Brain pericyte (primary cell): ENCODE measurements at regions not wholly inside any gene's neighbourhood (a gene's known extent, or its start where the extent isn't known, plus 50 kb on each side); places are given as distances from the start of the nearest gene placed in this dataset.

Source experiments
- DNase-seq: peaks from one replicate; pipeline ENCODE4 v3.0.0-alpha.2; 2012; ENCODE audit warnings: low read depth, low spot score

DNA sequence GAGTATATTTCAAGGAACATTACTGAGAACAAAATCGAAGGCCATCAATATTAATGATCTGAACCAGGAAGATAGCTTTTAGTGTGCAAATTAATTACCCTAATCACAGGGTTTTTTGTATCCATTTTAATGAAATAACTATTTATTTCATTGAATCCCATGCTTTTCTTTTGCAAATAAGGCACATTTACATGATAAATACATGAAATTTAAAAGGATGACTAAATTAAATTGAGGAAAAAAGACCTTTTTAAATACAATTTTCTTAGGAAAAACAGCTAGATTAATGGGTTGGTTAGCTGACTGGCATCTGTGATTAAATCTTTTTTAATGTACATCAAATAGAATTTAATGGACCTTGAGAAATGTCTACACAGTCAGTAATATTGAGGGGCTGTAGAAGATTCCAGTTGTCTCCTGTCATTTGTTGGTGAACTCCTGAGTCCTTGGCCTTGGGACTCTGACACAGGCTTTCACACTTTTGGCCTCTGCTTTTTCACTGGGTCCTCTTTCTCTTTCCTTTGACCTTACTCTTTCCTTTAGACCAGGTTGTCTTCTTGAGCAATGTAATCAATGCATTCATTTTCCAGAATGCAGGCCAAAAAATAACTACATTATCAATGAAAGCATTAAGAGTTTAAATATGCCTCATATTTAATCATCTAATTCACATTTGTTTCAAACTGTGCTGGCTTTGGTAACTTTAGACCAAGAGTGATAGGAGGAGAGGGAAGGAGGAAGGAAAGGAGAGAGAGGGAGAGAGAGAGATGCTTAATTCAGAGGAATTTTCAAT is 511.5 kb downstream of the ZNF608 start:
- no peak for DNase-seq

DNA sequence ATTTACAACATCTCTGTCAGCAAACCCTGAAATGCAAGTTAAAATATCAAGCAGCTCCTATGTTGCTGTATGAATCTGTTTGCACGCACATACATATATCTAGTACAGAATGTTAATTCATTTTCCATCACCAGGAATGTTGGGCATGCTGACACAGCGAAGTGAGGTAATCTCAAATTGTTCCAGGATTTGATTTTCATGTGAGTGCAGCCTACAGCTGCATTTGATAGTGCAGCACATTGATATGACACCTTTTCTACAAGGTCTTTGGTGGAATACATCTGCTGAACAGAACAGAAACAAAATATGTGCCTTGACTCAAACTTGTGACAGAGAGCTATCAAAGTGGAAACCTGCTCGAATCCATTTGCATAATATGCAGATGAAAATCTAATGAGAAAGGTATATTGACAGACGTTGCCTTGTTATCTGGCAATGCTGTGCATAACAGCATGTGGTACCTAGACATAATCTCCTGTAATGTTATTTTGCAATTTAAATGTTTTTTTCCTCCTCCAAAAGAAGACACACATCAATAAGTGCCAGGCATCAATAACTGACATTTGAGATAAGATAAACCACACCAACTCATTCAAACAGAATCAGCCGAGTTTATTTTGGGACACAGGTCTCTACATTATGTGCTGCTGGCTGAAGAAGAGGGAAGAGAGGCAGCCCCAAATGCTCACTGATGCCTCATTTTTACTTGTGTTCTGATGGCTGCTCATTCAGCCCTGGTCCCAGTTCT is 512.2 kb downstream of the ZNF608 start:
- DNase-seq, result no peak

DNA sequence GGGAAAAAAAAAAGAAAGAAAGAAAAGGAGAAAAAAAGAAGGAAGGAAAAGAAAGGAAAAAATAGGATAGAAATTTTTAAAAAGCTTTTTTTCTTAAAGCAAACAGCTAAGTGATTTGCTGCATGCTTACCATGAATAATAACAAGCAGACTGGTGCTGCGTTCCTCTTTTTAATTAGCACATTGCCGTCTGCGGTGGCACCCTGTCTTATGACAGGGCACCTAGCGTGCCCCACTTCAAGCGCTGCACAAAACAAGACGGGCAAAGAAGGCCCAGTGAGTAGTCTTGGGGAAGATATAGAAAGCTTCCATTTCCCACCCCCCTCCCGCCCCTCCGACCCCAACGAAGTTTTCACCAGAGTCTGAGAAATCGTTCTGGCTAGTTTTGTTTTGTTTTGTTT is 513.9 kb downstream of the ZNF608 start:
- no peak for DNase-seq

DNA sequence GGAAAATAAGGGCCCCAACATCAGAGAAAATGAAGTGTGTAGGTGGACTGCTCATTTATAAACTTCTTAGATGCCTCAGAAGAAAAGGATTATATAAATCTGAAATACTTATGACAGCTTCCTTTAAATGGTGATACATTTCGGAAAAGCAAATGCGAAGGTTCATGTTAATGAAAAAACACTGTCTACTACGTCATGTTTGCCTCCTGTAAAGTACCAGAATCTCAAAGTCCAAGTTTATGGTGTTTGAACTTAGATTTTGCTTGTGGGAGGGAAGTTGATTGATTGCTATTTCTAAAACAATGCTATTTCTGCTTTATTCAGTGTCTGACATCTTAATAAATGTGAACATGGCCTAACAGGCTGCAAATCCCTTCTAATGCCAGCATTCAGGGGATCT is 514.6 kb downstream of the ZNF608 start:
- no peak for DNase-seq

DNA sequence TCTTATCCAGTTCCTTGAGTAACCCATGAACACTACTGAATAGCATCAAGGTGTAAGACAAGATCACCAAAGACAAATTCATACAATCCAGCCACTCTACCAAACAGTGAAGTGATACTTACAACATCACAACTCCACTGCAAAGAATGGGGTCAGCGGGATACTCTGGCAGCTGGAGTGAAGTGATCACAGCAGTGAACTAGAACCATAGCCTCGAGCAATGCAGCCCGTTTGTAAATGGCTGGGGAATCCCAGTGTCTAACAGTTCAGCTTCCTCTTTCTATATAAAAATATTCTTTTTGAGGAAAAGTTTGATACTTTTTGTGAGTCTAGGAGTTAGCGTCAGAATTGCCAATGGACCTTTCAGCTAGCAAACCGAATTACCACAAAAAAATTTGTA is 515.2 kb downstream of the ZNF608 start:
- no peak for DNase-seq

DNA sequence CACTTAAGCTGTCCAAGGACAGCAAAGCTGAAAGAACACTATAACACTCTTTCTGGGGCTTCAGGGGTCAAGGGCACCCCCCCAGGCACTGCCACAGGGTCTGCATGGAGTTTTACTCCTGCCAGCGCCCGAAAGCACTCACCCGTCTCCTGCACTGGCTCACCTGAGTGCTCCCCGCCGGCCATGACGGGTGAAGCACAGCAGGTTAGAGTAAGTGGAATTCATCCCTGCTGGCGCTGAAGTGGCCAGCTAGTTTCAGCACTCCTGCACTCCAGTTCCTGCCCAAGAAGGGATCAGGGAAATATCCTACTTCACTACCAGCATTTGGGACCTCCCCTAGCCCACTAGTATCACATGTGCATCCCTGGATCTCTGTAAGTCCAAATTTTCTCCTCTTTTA is 516.0 kb downstream of the ZNF608 start:
- no peak for DNase-seq

DNA sequence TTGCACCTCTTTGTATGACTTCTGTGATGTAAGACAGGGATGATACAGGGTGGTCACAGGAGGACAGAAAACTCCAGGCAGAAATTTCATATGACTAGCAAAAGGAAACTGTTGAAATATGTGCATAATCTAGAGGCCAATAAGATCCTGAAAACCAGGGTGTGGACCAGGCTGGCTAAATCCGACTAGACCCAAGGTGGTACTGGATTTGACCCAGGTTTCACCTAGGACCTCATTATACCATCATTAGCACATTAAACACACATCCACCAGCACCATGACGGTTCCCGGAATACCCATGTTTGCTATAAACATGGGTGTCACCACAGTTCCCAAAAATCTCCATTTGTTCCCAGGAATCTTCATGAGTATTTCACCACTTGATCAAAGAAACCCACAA is 517.1 kb downstream of the ZNF608 start:
- DNase-seq, result no peak

DNA sequence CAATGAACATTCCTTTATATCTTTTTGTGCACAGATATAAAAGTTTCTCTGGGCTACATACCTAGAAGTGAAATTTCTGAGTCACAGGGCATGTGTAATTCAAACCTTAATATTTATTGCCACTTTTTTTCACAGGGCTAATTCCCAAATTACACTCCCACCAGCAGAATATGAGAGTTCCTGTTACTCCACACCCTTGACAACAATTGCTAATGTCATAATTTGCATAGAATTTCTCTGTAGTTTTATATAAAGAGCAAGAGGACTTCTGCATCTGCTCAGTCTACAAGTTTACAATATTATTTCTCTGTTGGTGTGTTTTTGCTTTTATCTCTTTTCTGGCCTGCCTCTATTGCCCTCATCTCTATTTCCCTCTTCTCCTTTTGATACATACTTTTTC is 518.5 kb downstream of the ZNF608 start:
- DNase-seq, result no peak

DNA sequence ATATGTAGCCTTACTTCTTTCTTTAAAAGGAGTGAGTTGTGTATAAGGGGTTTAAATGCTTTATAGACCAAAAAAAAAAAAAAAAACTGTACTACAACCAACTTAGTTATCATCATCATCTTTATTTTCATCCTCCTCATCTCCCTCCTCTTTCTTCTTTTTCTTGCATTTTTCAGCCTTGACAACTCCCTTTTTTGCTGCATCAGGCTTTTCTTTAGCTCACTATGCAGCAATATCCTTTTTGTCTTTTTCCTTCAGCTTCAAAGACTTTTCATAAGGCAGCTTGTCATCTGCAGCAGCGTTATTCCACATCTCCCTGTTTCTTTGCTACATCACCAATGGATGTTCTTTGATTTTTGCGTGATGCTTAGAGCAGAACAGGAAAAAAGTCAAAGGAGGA is 526.0 kb downstream of the ZNF608 start:
- DNase-seq, result no peak

DNA sequence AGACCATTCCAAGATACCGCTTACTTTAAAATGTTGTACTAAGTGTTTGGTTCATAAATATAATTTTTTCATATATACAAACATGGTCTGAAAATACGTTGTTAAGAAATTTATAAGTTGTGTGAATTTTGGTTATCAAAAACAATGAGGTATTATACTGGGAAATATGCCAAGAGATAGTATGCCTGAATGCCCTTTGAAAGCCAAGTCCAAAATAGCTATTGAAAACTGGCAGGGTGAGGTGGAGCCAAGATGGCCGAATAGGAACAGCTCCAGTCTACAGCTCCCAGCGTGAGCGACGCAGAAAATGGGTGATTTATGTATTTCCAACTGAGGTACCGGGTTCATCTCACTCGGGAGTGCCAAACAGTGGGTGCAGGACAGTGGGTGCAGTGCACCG is 533.5 kb downstream of the ZNF608 start:
- DNase-seq, result no peak

DNA sequence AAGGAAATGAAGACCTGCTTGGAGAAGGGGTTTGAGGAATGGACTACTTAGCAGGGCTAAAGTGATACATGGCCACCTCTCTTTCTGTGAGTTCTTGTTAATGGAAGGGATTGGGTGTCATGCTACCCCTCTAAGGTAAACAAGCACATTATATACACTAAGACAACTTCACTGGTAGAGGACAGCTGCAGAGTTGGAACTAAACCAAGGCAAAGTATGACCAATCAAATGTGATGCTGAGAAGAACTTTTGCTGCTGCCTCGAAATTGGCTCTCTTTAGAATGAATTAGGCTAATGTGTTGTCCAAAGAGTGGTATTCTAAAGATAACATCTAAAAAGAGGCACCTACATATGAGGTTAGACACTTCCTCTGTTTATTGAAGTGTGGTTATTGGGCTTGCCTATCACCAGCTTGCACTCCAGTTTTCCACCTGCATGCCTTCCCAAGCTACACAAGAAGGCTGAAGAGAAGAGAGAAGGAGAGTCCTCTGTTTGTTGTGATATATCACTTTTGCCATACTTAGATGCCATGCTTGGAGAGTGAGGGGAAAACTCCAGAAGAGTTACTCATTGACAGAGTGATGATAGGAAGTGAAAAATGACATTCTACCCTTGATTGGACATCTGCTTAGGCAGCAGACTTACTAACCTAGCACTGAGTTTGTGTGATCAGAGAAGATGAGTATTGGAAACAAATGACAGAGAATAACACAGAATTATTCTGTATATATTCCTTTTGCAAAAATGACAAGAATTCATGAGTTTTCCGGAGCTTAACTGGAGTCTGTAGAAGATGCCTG is 536.1 kb downstream of the ZNF608 start:
- no peak for DNase-seq

DNA sequence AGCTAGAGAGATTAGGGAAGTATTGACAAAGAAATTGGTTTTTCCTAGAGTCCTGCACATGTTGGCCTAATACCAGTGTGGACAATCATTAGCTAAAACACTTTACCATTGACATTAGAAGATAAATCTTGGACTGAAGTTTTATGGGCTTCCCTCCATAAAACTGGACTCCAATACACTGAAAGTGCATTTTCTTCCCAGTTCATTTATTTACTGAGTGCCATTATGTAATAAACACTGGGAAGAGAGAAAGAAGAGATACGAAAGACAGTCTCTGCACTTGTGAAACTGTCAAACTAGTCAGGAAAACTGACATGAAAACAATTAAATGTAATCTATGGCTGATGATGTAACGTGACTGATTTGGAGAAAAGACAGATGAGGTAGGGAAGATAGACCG is 539.3 kb downstream of the ZNF608 start:
- no peak for DNase-seq

DNA sequence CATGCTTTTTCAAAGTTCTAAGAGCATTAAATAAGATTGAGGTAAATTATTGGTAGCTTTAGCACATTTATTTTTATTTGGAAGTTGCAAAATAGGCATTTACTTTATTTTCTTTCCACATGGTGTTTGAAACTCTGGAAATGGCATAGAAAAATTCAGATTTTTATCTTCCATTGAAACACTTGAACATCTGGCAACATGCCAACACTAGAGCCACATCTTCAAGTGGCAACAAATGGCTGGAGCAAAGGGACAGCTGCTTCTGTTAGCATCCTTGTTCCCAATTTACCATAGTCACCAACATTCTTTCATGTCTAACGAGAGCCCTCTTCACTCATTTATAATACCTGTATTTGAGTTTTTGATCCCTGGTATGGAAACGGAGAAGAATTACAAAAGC is 539.9 kb downstream of the ZNF608 start:
- no peak for DNase-seq

DNA sequence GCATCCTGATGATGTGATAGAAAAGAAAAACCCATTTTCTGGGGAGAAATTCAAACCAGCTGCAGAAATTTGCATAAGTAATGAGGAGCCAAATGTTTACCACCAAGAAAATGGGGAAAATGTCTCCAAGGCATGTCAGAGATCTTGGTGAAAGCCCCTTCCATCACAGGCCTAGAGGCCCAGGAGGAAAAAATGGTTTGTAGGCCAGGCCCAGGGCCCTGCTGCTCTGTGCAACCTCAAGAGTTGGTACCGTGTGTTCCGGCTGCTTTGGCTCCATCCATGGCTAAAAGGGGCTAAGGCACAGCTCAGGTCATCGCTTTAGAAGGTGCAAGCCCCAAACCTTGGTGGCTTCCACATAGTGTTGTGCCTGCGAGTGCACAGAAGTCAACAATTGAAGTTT is 543.1 kb downstream of the ZNF608 start:
- no peak for DNase-seq

DNA sequence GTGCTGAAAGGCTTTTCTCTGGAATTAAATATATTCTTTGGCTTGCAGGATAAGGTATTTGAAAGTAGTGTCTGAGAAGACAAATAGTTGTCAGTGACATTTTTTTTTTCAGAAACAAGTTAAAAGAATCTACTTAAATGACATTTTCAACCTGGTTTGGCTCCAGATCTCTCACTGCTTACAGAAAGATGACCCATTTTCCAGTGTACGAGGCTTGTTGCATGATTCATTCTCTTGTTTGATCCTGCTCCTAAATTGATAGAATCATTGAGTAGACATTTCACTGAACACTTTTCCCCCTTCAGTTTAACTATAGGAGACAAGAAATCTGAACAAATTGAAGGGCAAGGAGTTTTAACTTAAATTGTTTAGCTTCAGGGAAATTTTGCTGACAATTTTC is 546.1 kb downstream of the ZNF608 start:
- no peak for DNase-seq

DNA sequence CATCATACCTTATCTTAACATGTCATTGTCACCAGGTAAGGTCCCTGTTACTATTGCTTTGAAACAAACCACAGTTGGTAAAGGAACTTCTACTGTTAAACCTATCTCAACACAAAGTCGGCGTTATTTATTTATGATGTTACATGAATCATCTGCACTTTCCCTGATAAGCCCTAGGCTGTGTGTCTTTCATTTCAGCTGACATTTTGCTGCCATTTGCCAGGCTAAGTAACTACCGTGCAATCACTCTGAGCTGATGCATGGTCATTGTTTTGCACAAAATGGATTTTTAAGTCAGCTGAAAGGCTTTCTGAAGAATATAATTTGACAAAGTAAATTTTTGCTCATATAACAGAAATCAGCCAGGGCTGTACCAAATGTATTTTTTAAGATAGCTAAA is 546.5 kb downstream of the ZNF608 start:
- no peak for DNase-seq

DNA sequence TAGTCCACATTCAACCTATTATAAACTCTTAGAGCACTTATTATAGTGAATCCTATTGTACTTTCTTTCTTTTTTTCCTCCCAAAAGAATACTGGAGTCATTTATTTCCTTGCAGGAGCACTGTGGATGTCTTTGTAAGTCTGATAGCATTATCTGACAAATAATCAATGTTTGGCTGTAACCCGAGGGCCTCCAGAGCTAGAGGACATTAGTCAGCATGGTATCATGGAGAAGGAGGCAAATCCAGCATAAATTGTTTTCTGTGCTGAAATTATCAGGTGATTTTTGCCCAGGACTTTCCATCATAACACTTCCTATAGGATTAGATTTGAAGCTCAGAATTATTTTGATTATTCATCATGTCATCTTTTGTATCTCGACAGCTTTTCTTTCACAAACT is 551.0 kb downstream of the ZNF608 start:
- DNase-seq, result no peak

DNA sequence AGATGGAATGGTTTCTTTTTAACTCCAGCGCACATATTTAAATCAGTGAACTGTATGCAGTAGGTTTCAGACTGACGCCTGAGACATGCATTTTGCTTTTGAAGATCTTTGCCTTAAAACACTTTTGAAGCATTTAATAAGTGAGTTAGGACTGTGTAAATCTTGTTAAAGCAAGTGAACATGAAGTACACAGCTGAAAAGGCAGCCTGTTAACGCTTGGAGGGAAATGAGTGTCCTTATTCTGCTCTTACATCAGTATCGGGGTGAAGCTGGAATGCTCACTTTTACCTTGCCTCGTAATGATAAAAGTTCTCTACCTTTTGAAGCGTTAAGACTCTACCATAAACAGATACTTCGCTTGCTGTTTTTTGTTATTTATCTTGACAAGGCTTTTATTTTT is 552.2 kb downstream of the ZNF608 start:
- no peak for DNase-seq

DNA sequence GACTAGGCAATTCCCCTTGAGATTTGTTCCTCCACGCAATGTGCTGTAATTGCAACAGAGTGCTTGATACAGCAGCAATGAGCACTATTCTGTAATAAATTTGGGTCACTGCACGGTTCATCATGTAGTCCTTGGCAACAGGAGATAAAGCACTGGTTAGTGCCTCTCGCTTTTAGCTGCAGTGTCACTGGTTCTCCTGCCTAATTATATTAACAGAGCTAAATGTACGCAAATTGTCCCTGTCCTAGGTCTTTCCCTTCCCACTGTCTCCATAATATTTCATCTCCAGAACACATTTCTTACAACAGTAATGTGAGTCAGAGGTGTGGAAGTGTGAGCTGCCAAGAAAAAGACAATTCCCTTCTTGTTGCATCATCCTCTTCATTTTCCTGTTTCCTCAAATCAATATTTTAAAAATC is 553.1 kb downstream of the ZNF608 start:
- no peak for DNase-seq

DNA sequence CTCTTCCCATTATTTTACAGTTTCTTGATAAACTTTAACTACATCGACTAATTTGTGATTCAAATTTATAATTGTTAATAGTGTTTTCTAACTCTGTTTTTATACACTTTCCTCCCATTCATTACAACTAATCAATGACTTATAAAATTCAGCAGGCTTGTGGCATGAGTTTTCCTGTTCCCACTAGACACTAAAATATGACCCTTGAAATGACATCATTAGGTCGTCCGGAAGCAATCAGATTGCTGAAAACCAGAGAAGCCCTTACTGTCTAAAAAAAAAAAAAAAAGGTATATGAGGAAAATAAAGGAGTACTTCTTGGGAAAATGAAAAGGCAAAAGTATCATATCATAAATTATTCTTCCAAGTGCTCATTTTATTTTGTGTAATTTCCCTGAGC is 553.7 kb downstream of the ZNF608 start:
- DNase-seq, result no peak

DNA sequence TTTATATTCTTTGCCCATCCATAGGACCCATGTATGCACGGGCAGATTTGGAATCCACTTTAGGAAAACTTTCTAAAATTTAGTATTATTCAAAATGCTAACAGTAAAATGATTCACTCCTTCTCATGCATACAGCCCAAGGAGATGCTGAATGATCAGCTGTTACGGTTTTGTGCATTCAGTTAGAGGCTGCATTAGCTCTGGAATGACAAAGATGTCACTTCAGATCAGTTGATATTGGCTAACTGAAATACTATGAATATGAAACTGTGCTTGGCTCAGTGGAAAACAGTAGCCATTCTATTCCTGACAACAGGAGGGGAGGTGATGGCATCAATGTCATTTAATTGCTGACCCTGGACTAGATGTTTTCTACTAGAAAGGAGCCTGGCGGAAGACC is 560.7 kb downstream of the ZNF608 start:
- DNase-seq, result no peak

DNA sequence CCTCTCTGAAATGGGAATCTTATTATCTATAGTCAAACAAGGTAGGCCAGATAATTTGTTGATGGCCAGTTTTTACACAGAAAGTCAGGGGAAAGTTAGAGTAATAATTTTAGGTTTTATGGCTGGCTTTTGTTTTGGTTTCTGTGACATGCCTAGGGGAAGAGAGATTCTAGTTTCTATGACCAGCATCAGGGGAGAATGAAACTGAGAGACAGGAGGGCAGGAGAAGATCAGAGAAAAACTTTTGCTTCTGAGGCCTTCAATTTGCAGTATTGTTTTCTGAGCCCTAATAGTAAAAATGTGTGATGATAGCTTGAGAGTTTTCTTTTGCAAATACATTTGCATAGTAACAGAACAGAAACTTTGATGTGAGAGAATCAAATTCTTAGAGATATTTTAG is 564.3 kb downstream of the ZNF608 start:
- no peak for DNase-seq
